Trophoblast cell (in vitro differentiated cells and primary cell): ENCODE measurements at regions not wholly inside any gene's neighbourhood (a gene's known extent, or its start where the extent isn't known, plus 50 kb on each side); places are given as distances from the start of the nearest gene placed in this dataset.

Experiments
- DNase-seq, 2 donors: peaks; one replicate each; pipeline ENCODE4 v3.0.0-alpha.2; 2016
- H2AFZ ChIP-seq: 2 replicates; pipeline ENCODE4 v1.6.1; 2013; ENCODE audit warnings: low read length, moderate library complexity, mild to moderate bottlenecking; ENCODE audit not compliant: insufficient read depth, poor library complexity
- H2AK5ac ChIP-seq: 2 replicates; pipeline ENCODE4 v1.6.1; 2013; ENCODE audit warnings: mild to moderate bottlenecking, low read length
- H2BK120ac ChIP-seq: 2 replicates; pipeline ENCODE4 v1.6.1; 2013; ENCODE audit warnings: low read length, mild to moderate bottlenecking, moderate library complexity; ENCODE audit not compliant: insufficient read depth, poor library complexity
- H2BK12ac ChIP-seq: 2 replicates; pipeline ENCODE4 v1.6.1; 2013; ENCODE audit warnings: mild to moderate bottlenecking, low read length, moderate library complexity
- H2BK5ac ChIP-seq: 2 replicates; pipeline ENCODE4 v1.6.1; 2013; ENCODE audit warnings: low read length, low read depth, moderate library complexity, mild to moderate bottlenecking; ENCODE audit not compliant: poor library complexity
- H3K14ac ChIP-seq: 2 replicates; pipeline ENCODE4 v1.6.1; 2013; ENCODE audit warnings: mild to moderate bottlenecking, low read length
- H3K18ac ChIP-seq: 2 replicates; pipeline ENCODE4 v1.6.1; 2013; ENCODE audit warnings: mild to moderate bottlenecking, low read length
- H3K23ac ChIP-seq: 2 replicates; pipeline ENCODE4 v1.6.1; 2013; ENCODE audit warnings: low read length
- H3K27ac ChIP-seq: 2 replicates; pipeline ENCODE4 v1.5.1; 2013; ENCODE audit warnings: low read depth, mild to moderate bottlenecking, inconsistent platforms, low read length, moderate library complexity
- H3K27me3 ChIP-seq: 2 replicates; pipeline ENCODE4 v1.6.1; 2013; ENCODE audit warnings: inconsistent platforms, mild to moderate bottlenecking, low read length, moderate library complexity; ENCODE audit not compliant: insufficient read depth
- H3K36me3 ChIP-seq, 2 experiments: 1 replicate in 1 of 2; 2 replicates in 1 of 2; pipeline ENCODE4 v1.6.1; 2013; ENCODE audit warnings: low read length in 2 of 2, mild to moderate bottlenecking in 2 of 2, moderate library complexity in 1 of 2; ENCODE audit not compliant: insufficient read depth in 2 of 2, control insufficient read depth in 1 of 2
- H3K4ac ChIP-seq: 2 replicates; pipeline ENCODE4 v1.6.1; 2013; ENCODE audit warnings: low read depth, mild to moderate bottlenecking, low read length, moderate library complexity
- H3K4me1 ChIP-seq, 2 experiments: 1 replicate in 1 of 2; 2 replicates in 1 of 2; pipeline ENCODE4 v1.6.1; 2013; ENCODE audit warnings: low read length in 2 of 2, mild to moderate bottlenecking in 2 of 2, moderate library complexity in 1 of 2; ENCODE audit not compliant: insufficient read depth in 2 of 2, control insufficient read depth in 1 of 2
- H3K4me2 ChIP-seq: 2 replicates; pipeline ENCODE4 v1.6.1; 2013; ENCODE audit warnings: inconsistent platforms, mild to moderate bottlenecking, low read length, moderate library complexity
- H3K4me3 ChIP-seq: 2 replicates; pipeline ENCODE4 v1.5.1; 2013; ENCODE audit warnings: mild to moderate bottlenecking, low read depth, low read length, inconsistent platforms
- H3K79me1 ChIP-seq: one replicate; pipeline ENCODE4 v1.6.1; 2013; ENCODE audit warnings: low read length
- H3K79me2 ChIP-seq: 2 replicates; pipeline ENCODE4 v1.6.1; 2013; ENCODE audit warnings: low read length, mild to moderate bottlenecking; ENCODE audit not compliant: control insufficient read depth, insufficient read depth, poor library complexity
- H3K9ac ChIP-seq: 2 replicates; pipeline ENCODE4 v1.6.1; 2013; ENCODE audit warnings: mild to moderate bottlenecking, low read length
- H3K9me3 ChIP-seq: 2 replicates; pipeline ENCODE4 v1.6.1; 2013; ENCODE audit warnings: low read depth, mild to moderate bottlenecking, control low read depth, inconsistent platforms, low read length; ENCODE audit not compliant: insufficient read depth
- H4K12ac ChIP-seq: 2 replicates; pipeline ENCODE4 v1.6.1; 2013; ENCODE audit warnings: low read depth, mild to moderate bottlenecking, low read length, moderate library complexity
- H4K8ac ChIP-seq: 2 replicates; pipeline ENCODE4 v1.6.1; 2013; ENCODE audit warnings: low read depth, mild to moderate bottlenecking, low read length, moderate library complexity
- H4K91ac ChIP-seq: one replicate; pipeline ENCODE4 v1.6.1; 2013; ENCODE audit warnings: low read depth, mild to moderate bottlenecking, low read length, moderate library complexity
- WGBS: extraction: QIAGEN DNeasy Blood & Tissue Kit; methylation state at CpG from one replicate; pipeline ENCODE4 v1.1.7; 2013; ENCODE audit warnings: missing lambda C conversion rate; ENCODE audit not compliant: insufficient read length, insufficient coverage; ENCODE audit errors: extremely low coverage; 5-methylcytosine and 5-hydroxymethylcytosine counted together

GRCh38 chr2:60075048-60075447 lies 478.4 kb downstream of the BCL11A start:
- H4K91ac ChIP-seq = no peak overlapping the region
- no peak overlapping the region for H3K4ac ChIP-seq
- H4K12ac ChIP-seq = no peak overlapping the region
- H3K79me1 ChIP-seq = no peaks in the 10 kb centered on the region
- H2BK5ac ChIP-seq = no peak overlapping the region
- H3K18ac ChIP-seq = no peak overlapping the region
- no peaks in the 10 kb centered on the region for H3K9me3 ChIP-seq
- H3K14ac ChIP-seq = no peak overlapping the region
- H3K4me1 ChIP-seq = no peaks in the 10 kb centered on the region
- no peak for DNase-seq
- no peak overlapping the region for H2BK120ac ChIP-seq
- H3K9ac ChIP-seq = no peak overlapping the region
- H3K27ac ChIP-seq = no peak overlapping the region
- H2AFZ ChIP-seq = no peak overlapping the region
- no peak overlapping the region for H4K8ac ChIP-seq
- H3K27me3 ChIP-seq = no peaks in the 10 kb centered on the region
- no peak overlapping the region for H3K23ac ChIP-seq
- WGBS = no CpG with 5 or more reads among the region's 6 CpGs
- H3K79me2 ChIP-seq = no peaks in the 10 kb centered on the region
- no peaks in the 10 kb centered on the region for H3K36me3 ChIP-seq
- no peak overlapping the region for H3K4me2 ChIP-seq
- H2AK5ac ChIP-seq = no peak overlapping the region
- no peak overlapping the region for H3K4me3 ChIP-seq
- no peak overlapping the region for H2BK12ac ChIP-seq

- Histone ChIP-seq H3K4me1 (no peaks in the 10 kb centered on the region), H3K79me2 (no peaks in the 10 kb centered on the region), H2BK12ac (no peak overlapping the region), H2AFZ (no peak overlapping the region), H4K91ac (no peak overlapping the region), H2AK5ac (no peak overlapping the region), H3K27ac (no peak overlapping the region), H3K36me3 (no peaks in the 10 kb centered on the region), H3K4me3 (no peak overlapping the region), H3K9me3 (no peaks in the 10 kb centered on the region), H3K79me1 (no peaks in the 10 kb centered on the region), H3K27me3 (no peaks in the 10 kb centered on the region), H3K18ac (no peak overlapping the region), H3K4me2 (no peak overlapping the region), H3K9ac (no peak overlapping the region), H3K23ac (no peak overlapping the region), H2BK120ac (no peak overlapping the region), H4K8ac (no peak overlapping the region), H3K4ac (no peak overlapping the region), H2BK5ac (no peak overlapping the region), H3K14ac (no peak overlapping the region), H4K12ac (no peak overlapping the region)
- DNase-seq = no peak
- no CpG with 5 or more reads among the region's 12 CpGs for WGBS
These were observed 480.3 kb downstream of the BCL11A start for GRCh38 chr2:60073201-60073600.

- H3K27ac ChIP-seq = no peak overlapping the region
- H3K79me2 ChIP-seq = no peaks in the 10 kb centered on the region
- H3K14ac ChIP-seq = no peak overlapping the region
- H3K23ac ChIP-seq = no peak overlapping the region
- no peak overlapping the region for H2BK12ac ChIP-seq
- no peaks in the 10 kb centered on the region for H3K9me3 ChIP-seq
- no peak overlapping the region for H3K4me2 ChIP-seq
- H3K79me1 ChIP-seq = no peaks in the 10 kb centered on the region
- H3K36me3 ChIP-seq = no peaks in the 10 kb centered on the region
- H3K4me3 ChIP-seq = no peak overlapping the region
- DNase-seq = no peak
- no peak overlapping the region for H2AFZ ChIP-seq
- H3K27me3 ChIP-seq = no peaks in the 10 kb centered on the region
- no peak overlapping the region for H2AK5ac ChIP-seq
- H3K18ac ChIP-seq = no peak overlapping the region
- no peak overlapping the region for H3K9ac ChIP-seq
- H3K4me1 ChIP-seq = peaks cover 0 to 3% of the 10 kb centered on the region in 2 experiments
- no peak overlapping the region for H2BK5ac ChIP-seq
- H4K8ac ChIP-seq = no peak overlapping the region
- H4K12ac ChIP-seq = no peak overlapping the region
- H2BK120ac ChIP-seq = no peak overlapping the region
- no CpG with 5 or more reads among the region's 6 CpGs for WGBS
- H4K91ac ChIP-seq = no peak overlapping the region
- H3K4ac ChIP-seq = no peak overlapping the region
These were observed 480.8 kb downstream of the BCL11A start for GRCh38 chr2:60072609-60073008.

GRCh38 chr2:60071490-60071831 lies 482.0 kb downstream of the BCL11A start:
- no peak overlapping the region for H3K4me3 ChIP-seq
- H3K27me3 ChIP-seq = no peaks in the 10 kb centered on the region

More at GRCh38 chr2:60071490-60071831, 482.0 kb downstream of the BCL11A start:
- Histone ChIP-seq H3K79me1 (peaks cover 3% of the 10 kb centered on the region), H3K23ac (no peak overlapping the region), H2AK5ac (no peak overlapping the region), H2AFZ (no peak overlapping the region), H3K4me1 (peaks cover 3 to 5% of the 10 kb centered on the region in 2 experiments), H2BK5ac (no peak overlapping the region), H2BK120ac (no peak overlapping the region), H3K9me3 (no peaks in the 10 kb centered on the region), H3K4me2 (no peak overlapping the region), H3K79me2 (no peaks in the 10 kb centered on the region), H3K27ac (no peak overlapping the region), H3K14ac (no peak overlapping the region), H3K18ac (no peak overlapping the region), H3K4ac (no peak overlapping the region), H3K36me3 (no peaks in the 10 kb centered on the region), H3K9ac (no peak overlapping the region), H2BK12ac (no peak overlapping the region), H4K12ac (no peak overlapping the region), H4K91ac (no peak overlapping the region), H4K8ac (no peak overlapping the region)
- DNase-seq = no peak
- WGBS = no CpG with 5 or more reads among the region's 6 CpGs
